ENCODE measurements at regions not wholly inside any gene's neighbourhood (a gene's known extent, or its start where the extent isn't known, plus 50 kb on each side); places are given as distances from the start of the nearest gene placed in this dataset.

DNA sequence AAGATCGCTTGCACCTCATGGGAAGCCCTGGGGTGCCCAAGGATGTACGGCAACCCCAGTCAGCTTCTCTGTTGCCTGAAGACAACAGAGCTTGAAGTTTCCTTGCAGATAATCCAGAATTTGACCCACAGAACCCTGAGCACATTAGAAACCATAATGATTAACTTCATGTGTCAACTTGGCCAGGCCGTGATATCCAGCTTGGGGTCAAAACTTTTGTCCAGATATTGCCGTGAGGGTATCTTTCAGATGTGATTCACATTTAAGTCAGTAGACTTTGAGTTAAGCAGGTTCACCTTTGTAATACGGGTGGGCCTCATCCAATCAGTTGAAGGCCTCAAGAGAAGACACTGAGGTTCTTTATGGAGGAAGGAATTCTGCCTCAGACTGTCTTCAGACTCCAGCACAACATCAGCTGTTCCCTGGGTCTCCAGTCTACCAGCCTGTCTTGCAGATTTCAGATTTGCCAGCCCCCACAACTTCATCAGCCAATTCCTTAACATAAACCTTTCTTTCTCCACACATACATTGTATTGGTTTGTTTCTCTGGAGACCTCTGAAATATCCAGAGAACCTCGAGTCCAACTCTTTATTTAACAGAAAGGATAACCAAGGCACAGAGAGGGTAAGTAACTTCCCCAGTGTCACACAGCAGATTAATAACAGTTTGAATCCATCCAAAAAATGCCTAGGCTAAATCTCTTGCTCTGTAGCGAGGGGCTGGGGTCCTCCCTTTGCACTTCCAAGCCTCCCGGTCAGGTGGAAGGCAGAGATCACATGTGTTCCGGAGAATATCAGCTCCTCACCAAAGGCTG, 171.1 kb downstream of the SALL1 start:
- H3K27ac Mint-ChIP-seq, result no peak overlapping the region
- H3K36me3 Mint-ChIP-seq, result no peaks in the 10 kb centered on the region
- peaks cover 6% of the 10 kb centered on the region for H3K9me3 Mint-ChIP-seq
- POLR2A ChIA-PET, result no interaction called here
- H3K4me1 Mint-ChIP-seq, result no peaks in the 10 kb centered on the region
- no peak for ATAC-seq (ENCODE audit: low read depth)
- H3K4me3 Mint-ChIP-seq, result no peak overlapping the region
- peaks cover 2% of the 10 kb centered on the region for H3K27me3 Mint-ChIP-seq
- no peak for DNase-seq

- Mint-ChIP-seq H3K27ac (no peak overlapping the region), H3K4me3 (no peak overlapping the region), H3K4me1 (no peaks in the 10 kb centered on the region), H3K9me3 (no peaks in the 10 kb centered on the region), H3K36me3 (no peaks in the 10 kb centered on the region), H3K27me3 (peaks cover 2% of the 10 kb centered on the region)
- ATAC-seq (ENCODE audit: low read depth) (no peak), DNase-seq (no peak)
- POLR2A ChIA-PET, result no interaction called here
These were observed 173.9 kb downstream of the SALL1 start for GRCh38 chr16:50977138-50977537.

DNA sequence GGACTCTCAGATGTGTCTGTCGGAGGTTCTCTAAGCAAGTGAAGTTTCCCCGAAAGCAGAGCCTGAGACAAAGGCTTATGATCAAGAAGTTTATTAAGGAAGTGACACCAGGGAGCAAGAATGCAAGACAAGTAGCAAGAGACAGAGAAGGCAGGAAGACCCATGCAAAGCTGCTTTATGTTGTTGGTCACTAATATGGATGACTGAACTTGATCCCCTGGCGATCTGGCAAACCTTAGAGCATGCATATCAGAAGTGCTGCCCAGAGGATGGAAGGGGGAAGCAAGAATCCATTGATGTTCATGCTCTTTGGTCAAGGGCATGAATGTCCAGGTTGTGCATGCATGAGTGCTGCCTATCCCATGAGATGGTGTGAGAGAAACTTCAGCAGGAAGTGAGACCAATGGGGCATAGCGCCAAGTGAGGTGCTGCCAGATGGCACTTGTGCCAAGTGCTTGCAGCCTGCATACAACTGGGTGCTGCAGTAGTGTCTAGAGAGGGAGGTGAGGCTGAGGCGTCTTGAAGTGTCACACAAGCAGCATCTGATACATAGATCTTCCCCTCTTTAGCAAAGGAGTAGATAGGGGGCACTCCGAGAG, 176.5 kb downstream of the SALL1 start:
- H3K4me1 Mint-ChIP-seq, result no peaks in the 10 kb centered on the region
- H3K27me3 Mint-ChIP-seq, result peaks cover 2% of the 10 kb centered on the region
- ATAC-seq (ENCODE audit: low read depth), result no peak
- DNase-seq, result no peak
- H3K9me3 Mint-ChIP-seq, result no peaks in the 10 kb centered on the region
- H3K27ac Mint-ChIP-seq, result no peak overlapping the region
- POLR2A ChIA-PET, result no interaction called here
- no peaks in the 10 kb centered on the region for H3K36me3 Mint-ChIP-seq
- no peak overlapping the region for H3K4me3 Mint-ChIP-seq

- ATAC-seq (ENCODE audit: low read depth) (no peak), DNase-seq (no peak)
- Mint-ChIP-seq H3K27ac (no peak overlapping the region), H3K27me3 (peaks cover 2% of the 10 kb centered on the region), H3K9me3 (no peaks in the 10 kb centered on the region), H3K4me1 (no peaks in the 10 kb centered on the region), H3K4me3 (no peak overlapping the region), H3K36me3 (no peaks in the 10 kb centered on the region)
- POLR2A ChIA-PET, result no interaction called here
These were observed 178.2 kb downstream of the SALL1 start for GRCh38 chr16:50972876-50973275.

- DNase-seq (no peak), ATAC-seq (ENCODE audit: low read depth) (no peak)
- Mint-ChIP-seq H3K4me3 (no peak overlapping the region), H3K36me3 (no peaks in the 10 kb centered on the region), H3K4me1 (no peaks in the 10 kb centered on the region), H3K9me3 (no peaks in the 10 kb centered on the region), H3K27me3 (peaks cover 1% of the 10 kb centered on the region), H3K27ac (no peak overlapping the region)
- POLR2A ChIA-PET, result no interaction called here
These were observed 180.8 kb downstream of the SALL1 start for GRCh38 chr16:50970281-50970680.

DNA sequence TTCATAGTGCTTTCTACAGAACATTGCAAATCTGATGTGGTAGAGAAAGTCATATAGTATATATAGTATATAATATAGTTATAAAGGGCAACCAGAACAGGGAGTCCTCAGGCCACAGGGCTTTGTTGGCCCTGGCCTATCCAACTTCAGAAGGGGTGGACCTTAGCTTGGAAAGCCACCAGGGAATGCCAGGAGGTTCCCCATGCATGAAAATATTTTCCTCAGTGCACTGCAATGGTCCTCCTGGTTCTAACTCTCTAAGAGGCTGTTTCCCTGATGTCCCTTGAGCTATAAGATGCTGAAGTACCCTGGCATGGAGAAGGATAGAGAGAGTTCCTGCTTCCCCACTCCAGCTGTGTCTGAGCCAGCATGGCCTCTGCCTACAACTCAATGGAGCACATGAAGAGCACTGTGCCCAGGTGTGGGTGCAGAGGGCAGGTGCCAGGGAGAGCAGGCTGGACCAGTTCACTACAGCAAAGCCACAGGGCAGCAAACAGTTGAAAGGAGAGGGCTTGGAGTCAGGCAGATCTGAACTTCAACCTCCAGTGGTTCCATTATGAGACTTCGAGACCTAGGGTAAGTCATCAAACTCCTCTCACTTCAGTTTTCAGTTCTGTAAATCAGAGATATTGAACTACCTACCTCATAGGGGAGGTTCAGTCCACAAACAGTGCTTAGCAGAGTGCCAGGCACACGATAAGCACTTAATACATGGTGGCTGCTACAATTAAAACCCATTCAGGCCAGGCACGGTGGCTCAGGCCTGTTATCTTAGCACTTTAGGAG, 183.1 kb downstream of the SALL1 start:
- Mint-ChIP-seq H3K9me3 (no peaks in the 10 kb centered on the region), H3K36me3 (no peaks in the 10 kb centered on the region), H3K4me1 (no peaks in the 10 kb centered on the region), H3K27me3 (no peaks in the 10 kb centered on the region), H3K27ac (no peak overlapping the region), H3K4me3 (no peak overlapping the region)
- no peak for ATAC-seq (ENCODE audit: low read depth)
- POLR2A ChIA-PET, result no interaction called here
- no peak for DNase-seq

- Mint-ChIP-seq H3K4me3 (no peak overlapping the region), H3K27me3 (peaks cover 2% of the 10 kb centered on the region), H3K36me3 (no peaks in the 10 kb centered on the region), H3K4me1 (no peaks in the 10 kb centered on the region), H3K9me3 (no peaks in the 10 kb centered on the region), H3K27ac (no peak overlapping the region)
- POLR2A ChIA-PET, result no interaction called here
- no peak for DNase-seq
- ATAC-seq (ENCODE audit: low read depth), result no peak
These were observed 186.6 kb downstream of the SALL1 start for GRCh38 chr16:50964491-50964890.

DNA sequence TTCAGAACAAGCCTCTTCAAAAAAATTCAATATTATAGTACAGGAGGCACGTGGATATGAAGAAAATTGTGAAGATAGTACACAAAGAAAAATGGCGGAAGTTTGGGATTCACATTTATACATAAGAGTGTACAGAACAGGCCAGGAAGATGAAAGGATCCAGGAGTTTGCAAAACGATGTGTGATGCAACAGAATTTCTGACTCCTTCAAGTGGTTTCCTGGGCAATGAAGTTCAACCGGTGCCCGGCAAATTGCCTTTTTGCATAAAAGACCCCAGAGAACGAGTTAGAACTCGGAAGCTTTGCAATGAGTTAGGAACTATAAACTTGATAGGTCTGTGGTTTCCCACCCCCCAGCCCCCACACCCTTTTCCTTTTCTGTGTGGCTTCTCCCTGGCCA, 189.1 kb downstream of the SALL1 start:
- Mint-ChIP-seq H3K27me3 (peaks cover 2% of the 10 kb centered on the region), H3K36me3 (no peaks in the 10 kb centered on the region), H3K4me3 (no peak overlapping the region), H3K9me3 (no peaks in the 10 kb centered on the region), H3K4me1 (no peaks in the 10 kb centered on the region), H3K27ac (no peak overlapping the region)
- DNase-seq (no peak), ATAC-seq (ENCODE audit: low read depth) (no peak)
- POLR2A ChIA-PET, result no interaction called here

GRCh38 chr16:50960517-50961202, 190.4 kb downstream of the SALL1 start:
- Mint-ChIP-seq H3K4me3 (no peak overlapping the region), H3K9me3 (no peaks in the 10 kb centered on the region), H3K36me3 (no peaks in the 10 kb centered on the region), H3K4me1 (no peaks in the 10 kb centered on the region), H3K27me3 (peaks cover 2% of the 10 kb centered on the region), H3K27ac (no peak overlapping the region)
- POLR2A ChIA-PET, result no interaction called here
- no peak for DNase-seq
- ATAC-seq (ENCODE audit: low read depth), result no peak

- DNase-seq (no peak), ATAC-seq (ENCODE audit: low read depth) (no peak)
- Mint-ChIP-seq H3K4me3 (no peak overlapping the region), H3K27ac (no peak overlapping the region), H3K9me3 (no peaks in the 10 kb centered on the region), H3K4me1 (no peaks in the 10 kb centered on the region), H3K27me3 (peaks cover 2% of the 10 kb centered on the region), H3K36me3 (no peaks in the 10 kb centered on the region)
- POLR2A ChIA-PET, result no interaction called here
These were observed 194.0 kb downstream of the SALL1 start for GRCh38 chr16:50957056-50957455.

GRCh38 chr16:50956637-50957036, 194.4 kb downstream of the SALL1 start:
- H3K9me3 Mint-ChIP-seq, result no peaks in the 10 kb centered on the region
- DNase-seq (no peak), ATAC-seq (ENCODE audit: low read depth) (no peak)
- POLR2A ChIA-PET, result no interaction called here
- H3K4me1 Mint-ChIP-seq, result no peaks in the 10 kb centered on the region
- H3K4me3 Mint-ChIP-seq, result no peak overlapping the region
- H3K27me3 Mint-ChIP-seq, result no peaks in the 10 kb centered on the region
- H3K36me3 Mint-ChIP-seq, result no peaks in the 10 kb centered on the region
- H3K27ac Mint-ChIP-seq, result no peak overlapping the region

DNA sequence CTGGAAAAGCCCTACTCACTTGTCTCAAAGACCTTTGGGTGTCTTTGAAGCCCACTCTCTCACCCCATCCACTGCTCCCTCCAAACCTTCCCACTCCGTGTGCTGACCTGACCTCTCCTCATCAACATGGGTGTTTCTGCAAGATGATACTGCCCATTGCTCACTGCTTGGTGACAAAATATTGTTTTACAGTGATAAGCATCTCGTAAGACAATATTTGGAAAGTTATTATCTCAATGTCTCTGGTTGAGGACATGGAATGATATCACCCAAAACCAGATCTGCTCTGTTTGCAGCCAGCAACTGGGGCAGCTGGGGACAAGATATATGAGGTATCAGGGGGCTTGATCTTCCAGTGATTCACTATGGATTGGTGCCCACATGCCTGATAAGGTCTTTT, 195.8 kb downstream of the SALL1 start:
- H3K4me1 Mint-ChIP-seq, result no peaks in the 10 kb centered on the region
- POLR2A ChIA-PET, result no interaction called here
- H3K36me3 Mint-ChIP-seq, result no peaks in the 10 kb centered on the region
- DNase-seq (no peak), ATAC-seq (ENCODE audit: low read depth) (no peak)
- H3K27ac Mint-ChIP-seq, result no peak overlapping the region
- H3K27me3 Mint-ChIP-seq, result no peaks in the 10 kb centered on the region
- no peak overlapping the region for H3K4me3 Mint-ChIP-seq
- H3K9me3 Mint-ChIP-seq, result no peaks in the 10 kb centered on the region

DNA sequence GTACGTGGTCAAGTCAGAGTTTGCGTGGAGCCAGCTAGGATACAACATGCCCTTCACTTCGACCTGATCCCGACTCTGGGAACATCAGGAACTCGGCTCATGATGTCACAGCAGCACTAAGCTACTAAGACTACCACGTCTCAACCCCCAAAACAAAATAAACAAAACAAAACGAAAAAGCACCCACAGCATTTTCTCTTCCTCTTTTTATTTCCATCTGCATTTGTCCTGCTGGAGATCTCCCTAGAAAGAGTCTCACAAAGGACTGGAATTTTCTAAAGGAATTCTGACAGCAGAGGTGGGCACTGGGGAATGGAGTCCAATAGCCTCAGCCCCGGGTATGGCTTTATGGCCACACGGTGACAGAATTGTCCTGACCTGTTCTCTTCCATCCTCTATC, 196.6 kb downstream of the SALL1 start:
- H3K4me1 Mint-ChIP-seq, result no peaks in the 10 kb centered on the region
- POLR2A ChIA-PET, result no interaction called here
- no peak overlapping the region for H3K27ac Mint-ChIP-seq
- H3K9me3 Mint-ChIP-seq, result no peaks in the 10 kb centered on the region
- DNase-seq, result no peak
- no peaks in the 10 kb centered on the region for H3K36me3 Mint-ChIP-seq
- no peak overlapping the region for H3K4me3 Mint-ChIP-seq
- H3K27me3 Mint-ChIP-seq, result no peaks in the 10 kb centered on the region
- no peak for ATAC-seq (ENCODE audit: low read depth)
